PFSK-1 (cell line): ENCODE measurements at regions not wholly inside any gene's neighbourhood (a gene's known extent, or its start where the extent isn't known, plus 50 kb on each side); places are given as distances from the start of the nearest gene placed in this dataset.

ENCODE experiments used
- POLR2AphosphoS5 ChIP-seq: IDR thresholded peaks from 2 replicates; pipeline ENCODE4 v1.6.1; 2012; ENCODE audit warnings: low read depth, mild to moderate bottlenecking, control low read depth, low read length, moderate library complexity
- REST ChIP-seq, 2 experiments: IDR thresholded peaks; 2 replicates each; pipeline versions ENCODE4 v1.6.1 to v1.8.0; 2011 to 2012; ENCODE audit warnings: low read depth in 2 of 2, low read length in 2 of 2, control low read depth in 1 of 2, inconsistent platforms in 1 of 2, mild to moderate bottlenecking in 1 of 2, moderate library complexity in 1 of 2; ENCODE audit not compliant: insufficient read depth in 1 of 2
- TAF1 ChIP-seq: IDR thresholded peaks from 2 replicates; pipeline ENCODE4 v1.6.1; 2012; ENCODE audit warnings: low read length, control low read depth, borderline replicate concordance; ENCODE audit not compliant: insufficient read depth

- no peak for TF ChIP-seq REST (IDR thresholded peaks at IDR 0.05; ENCODE audit: insufficient read depth in 1 of 2, low read depth in 2 of 2, low read length in 2 of 2)
- TF ChIP-seq POLR2AphosphoS5 = no peak
- no peak for TF ChIP-seq TAF1
Observed at GRCh38 chr20:50327666-50328065, 137.0 kb downstream of the CEBPB start.
